AG04450 (cell line): ENCODE measurements at regions not wholly inside any gene's neighbourhood (a gene's known extent, or its start where the extent isn't known, plus 50 kb on each side); places are given as distances from the start of the nearest gene placed in this dataset.

Experiments used
- CTCF ChIA-PET: fragments of 300-600, 350-600 bp; formaldehyde crosslinking; extraction: SDS; loops from one replicate; lab custom pipeline; 2022; ENCODE audit warnings: antibody characterized with exemption, inconsistent platforms; lab: Charles Lee
- POLR2A ChIA-PET: fragments of 350-600 bp; formaldehyde crosslinking; extraction: SDS; loops from one replicate; lab custom pipeline; 2021; ENCODE audit warnings: antibody characterized with exemption, inconsistent platforms; lab: Yijun Ruan, JAX
- DNase-seq: peaks from one replicate; pipeline ENCODE4 v3.0.0-alpha.2; 2011; ENCODE audit warnings: low read depth, low spot score
- H3K27ac ChIP-seq: one replicate; pipeline ENCODE4 v1.5.1; 2012; ENCODE audit warnings: low read depth, low read length, control low read depth
- H3K27me3 ChIP-seq: one replicate; pipeline ENCODE4 v1.6.0; 2012; ENCODE audit warnings: low read length; ENCODE audit not compliant: control insufficient read depth, insufficient read depth
- H3K4me3 ChIP-seq: 2 replicates; pipeline ENCODE4 v1.5.1; 2011; ENCODE audit warnings: mild to moderate bottlenecking, low read depth, low read length, control low read depth
- H3K9me3 ChIP-seq: 2 replicates; pipeline ENCODE4 v1.5.1; 2012; ENCODE audit warnings: low read length; ENCODE audit not compliant: control insufficient read depth, insufficient read depth
- TF ChIP-seq, protein P1 (sequence below): IDR thresholded peaks from 2 replicates; pipeline ENCODE4 v1.5.1; 2011; ENCODE audit warnings: low read depth, low read length, control low read depth, inconsistent platforms

DNA sequence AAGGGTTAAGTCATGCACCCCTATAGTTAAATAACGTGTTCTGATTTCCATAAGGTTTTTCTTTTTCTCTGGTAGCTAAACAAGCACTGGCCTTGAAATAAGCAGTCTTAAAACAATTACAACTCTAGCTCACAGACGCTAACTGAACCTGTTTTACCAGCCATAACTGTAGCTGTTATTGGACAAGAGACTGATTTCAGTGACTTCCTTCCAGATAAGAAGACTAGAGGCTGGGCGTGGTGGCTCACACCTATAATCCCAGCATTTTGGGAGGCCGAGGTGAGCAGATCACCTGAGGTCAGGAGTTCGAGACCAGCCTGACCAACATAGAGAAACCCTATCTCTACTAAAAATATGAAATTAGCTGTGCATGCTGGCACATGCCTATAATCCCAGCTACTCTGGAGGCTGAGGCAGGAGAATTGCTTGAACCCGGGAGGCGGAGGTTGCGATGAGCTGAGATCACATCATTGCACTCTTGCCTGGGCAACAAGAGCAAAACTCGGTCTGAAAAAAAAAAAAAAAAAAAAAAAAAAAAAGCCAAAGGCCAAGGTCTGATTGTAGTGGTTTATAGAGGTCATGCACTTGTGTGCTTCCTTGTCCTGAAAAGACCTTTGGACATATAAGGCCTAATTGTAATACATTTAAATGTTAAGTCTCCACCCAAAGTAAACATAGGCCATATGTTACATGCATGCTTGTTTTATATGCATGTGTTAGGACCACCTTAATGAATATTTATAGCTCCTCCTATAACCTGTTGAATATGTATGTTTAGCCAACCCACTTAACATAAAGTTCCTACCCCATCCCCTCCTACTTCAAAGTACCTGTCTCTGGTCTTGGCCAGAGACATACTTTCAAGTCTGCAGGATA lies 319.5 kb upstream of the CA10 start:
- peaks cover 3% of the 10 kb centered on the region; the same call in 1 of the 2 replicates for H3K9me3 ChIP-seq
- no peaks in the 10 kb centered on the region for H3K27me3 ChIP-seq
- POLR2A ChIA-PET: no interaction called here
- CTCF ChIA-PET: no interaction called here
- TF ChIP-seq, protein P1, sequence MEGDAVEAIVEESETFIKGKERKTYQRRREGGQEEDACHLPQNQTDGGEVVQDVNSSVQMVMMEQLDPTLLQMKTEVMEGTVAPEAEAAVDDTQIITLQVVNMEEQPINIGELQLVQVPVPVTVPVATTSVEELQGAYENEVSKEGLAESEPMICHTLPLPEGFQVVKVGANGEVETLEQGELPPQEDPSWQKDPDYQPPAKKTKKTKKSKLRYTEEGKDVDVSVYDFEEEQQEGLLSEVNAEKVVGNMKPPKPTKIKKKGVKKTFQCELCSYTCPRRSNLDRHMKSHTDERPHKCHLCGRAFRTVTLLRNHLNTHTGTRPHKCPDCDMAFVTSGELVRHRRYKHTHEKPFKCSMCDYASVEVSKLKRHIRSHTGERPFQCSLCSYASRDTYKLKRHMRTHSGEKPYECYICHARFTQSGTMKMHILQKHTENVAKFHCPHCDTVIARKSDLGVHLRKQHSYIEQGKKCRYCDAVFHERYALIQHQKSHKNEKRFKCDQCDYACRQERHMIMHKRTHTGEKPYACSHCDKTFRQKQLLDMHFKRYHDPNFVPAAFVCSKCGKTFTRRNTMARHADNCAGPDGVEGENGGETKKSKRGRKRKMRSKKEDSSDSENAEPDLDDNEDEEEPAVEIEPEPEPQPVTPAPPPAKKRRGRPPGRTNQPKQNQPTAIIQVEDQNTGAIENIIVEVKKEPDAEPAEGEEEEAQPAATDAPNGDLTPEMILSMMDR: no peak
- no peak for DNase-seq
- no peak overlapping the region for H3K27ac ChIP-seq
- no peak overlapping the region for H3K4me3 ChIP-seq

DNA sequence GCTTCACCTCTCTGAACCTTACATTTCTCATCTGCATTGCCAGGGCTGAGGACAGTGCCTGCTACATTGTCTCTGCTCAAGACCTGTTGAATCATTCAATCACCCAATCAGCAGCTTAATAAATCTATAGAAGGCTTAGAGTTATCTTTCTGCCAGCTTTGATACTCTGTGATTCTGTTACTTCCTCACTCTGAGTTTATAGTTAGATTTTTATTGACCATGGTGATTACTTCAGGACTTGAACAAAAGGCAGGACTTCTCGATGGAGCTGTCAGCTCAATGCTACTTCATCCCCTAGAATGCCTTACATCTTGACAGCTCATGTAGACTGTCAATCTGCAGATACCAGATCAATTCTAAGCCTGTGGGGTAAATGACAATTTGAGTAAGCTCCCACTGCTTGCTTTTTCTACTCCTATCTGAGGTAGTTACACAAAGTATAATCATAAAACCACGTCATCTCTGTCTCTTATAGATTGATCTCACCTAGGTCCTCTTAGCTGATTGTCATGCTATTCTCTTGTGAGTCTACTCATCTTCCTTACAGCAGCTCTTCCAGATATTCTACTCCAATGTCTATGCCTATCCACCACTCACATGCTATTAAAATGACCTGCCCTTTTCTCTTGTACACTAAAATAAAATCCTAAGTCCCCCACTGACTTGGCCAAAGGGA lies 318.3 kb upstream of the CA10 start:
- ChIA-PET POLR2A (no interaction called here), CTCF (no interaction called here)
- TF ChIP-seq, protein P1: no peak
- Histone ChIP-seq H3K4me3 (no peak overlapping the region), H3K27me3 (no peaks in the 10 kb centered on the region), H3K9me3 (peaks cover 5% of the 10 kb centered on the region; the same call in 1 of the 2 replicates), H3K27ac (no peak overlapping the region)
- no peak for DNase-seq

DNA sequence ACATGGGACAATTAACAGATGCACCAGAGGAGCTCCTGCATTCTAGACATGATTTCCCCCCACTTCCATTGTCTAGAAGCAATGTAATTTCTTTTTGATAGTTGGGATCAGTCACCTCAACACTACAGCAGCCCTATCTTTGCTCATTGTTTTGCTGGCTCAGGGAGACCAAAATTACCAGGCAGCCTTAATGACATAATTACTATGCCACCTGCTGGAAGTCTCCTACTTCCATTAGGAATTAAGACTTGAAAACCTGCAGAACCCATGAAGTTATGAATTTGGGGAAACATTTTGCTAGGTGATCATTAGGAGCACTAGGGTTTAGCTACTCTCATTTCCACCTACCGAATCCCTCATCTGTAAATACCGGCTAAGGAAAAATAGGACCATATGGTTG lies 312.0 kb upstream of the CA10 start:
- DNase-seq: no peak
- Histone ChIP-seq H3K4me3 (no peak overlapping the region), H3K9me3 (peaks cover 9% of the 10 kb centered on the region), H3K27me3 (no peaks in the 10 kb centered on the region), H3K27ac (no peak overlapping the region)
- ChIA-PET CTCF (no interaction called here), POLR2A (interaction anchor here (0.7 kb wide), 1 partner anchor 72 kb away, joined by 3 read pairs; no protein-coding TSS in a partner anchor)
- TF ChIP-seq, protein P1: no peak

DNA sequence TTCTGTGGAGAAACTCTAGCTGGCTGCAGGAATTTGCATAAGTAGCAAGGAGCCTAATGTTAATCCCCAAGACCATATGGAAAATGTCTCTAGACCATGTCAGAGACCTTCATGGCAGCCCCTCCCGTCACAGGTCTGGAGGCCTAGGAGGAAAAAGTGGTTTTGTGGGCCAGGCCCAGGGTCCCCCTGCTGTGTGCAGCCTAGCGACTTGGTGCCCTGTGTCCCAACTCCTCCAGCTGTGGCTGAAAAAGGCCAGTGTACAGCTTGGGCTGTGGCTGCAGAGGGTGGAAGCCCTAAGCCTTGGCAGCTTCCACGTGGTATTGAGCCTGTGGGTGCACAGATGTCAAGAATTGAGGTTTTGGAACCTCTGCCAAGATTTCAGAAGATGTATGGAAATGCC lies 306.9 kb upstream of the CA10 start:
- Histone ChIP-seq H3K27ac (no peak overlapping the region), H3K27me3 (no peaks in the 10 kb centered on the region), H3K9me3 (peaks cover 16% of the 10 kb centered on the region), H3K4me3 (no peak overlapping the region)
- CTCF ChIA-PET: no interaction called here
- TF ChIP-seq, protein P1: no peak
- POLR2A ChIA-PET: no interaction called here
- DNase-seq: no peak
